Ishikawa (cell line): ENCODE measurements at regions not wholly inside any gene's neighbourhood (a gene's known extent, or its start where the extent isn't known, plus 50 kb on each side); places are given as distances from the start of the nearest gene placed in this dataset.

Source experiments
- CEBPB ChIP-seq: IDR thresholded peaks from 2 replicates; pipeline ENCODE4 v1.6.1; 2012
- CREB1 ChIP-seq: IDR thresholded peaks from 2 replicates; pipeline ENCODE4 v1.6.1; 2012; ENCODE audit warnings: low read depth
- EGR1 ChIP-seq: IDR thresholded peaks from 2 replicates; pipeline ENCODE4 v1.6.1; 2012
- EP300 ChIP-seq: IDR thresholded peaks from 2 replicates; pipeline ENCODE4 v1.6.1; 2012; ENCODE audit warnings: borderline replicate concordance
- FOXM1 ChIP-seq: IDR thresholded peaks from 2 replicates; pipeline ENCODE4 v1.6.1; 2012; ENCODE audit warnings: low read depth, borderline replicate concordance
- NFIC ChIP-seq: IDR thresholded peaks from 2 replicates; pipeline ENCODE4 v1.6.1; 2012
- RAD21 ChIP-seq: IDR thresholded peaks from 2 replicates; pipeline ENCODE4 v1.6.1; 2012; ENCODE audit warnings: low read depth
- TAF1 ChIP-seq: IDR thresholded peaks from 2 replicates; pipeline ENCODE4 v1.6.1; 2012; ENCODE audit warnings: low read depth, mild to moderate bottlenecking
- TCF12 ChIP-seq: IDR thresholded peaks from 2 replicates; pipeline ENCODE4 v1.6.1; 2012; ENCODE audit warnings: low read depth
- TEAD4 ChIP-seq: IDR thresholded peaks from 2 replicates; pipeline ENCODE4 v1.6.1; 2012
- YY1 ChIP-seq: IDR thresholded peaks from 2 replicates; pipeline ENCODE4 v1.6.1; 2012; ENCODE audit warnings: low read depth
- ZBTB7A ChIP-seq: IDR thresholded peaks from 2 replicates; pipeline ENCODE4 v1.6.1; 2012; ENCODE audit warnings: low read depth
- TF ChIP-seq, protein P1 (sequence below): IDR thresholded peaks from 2 replicates; pipeline ENCODE4 v1.6.1; 2012
- TF ChIP-seq, protein P2 (sequence below): IDR thresholded peaks from 2 replicates; pipeline ENCODE4 v1.6.1; 2012; ENCODE audit warnings: low read depth, mild to moderate bottlenecking
- TF ChIP-seq, protein P3 (sequence below): IDR thresholded peaks from 2 replicates; pipeline ENCODE4 v1.6.1; 2012

DNA sequence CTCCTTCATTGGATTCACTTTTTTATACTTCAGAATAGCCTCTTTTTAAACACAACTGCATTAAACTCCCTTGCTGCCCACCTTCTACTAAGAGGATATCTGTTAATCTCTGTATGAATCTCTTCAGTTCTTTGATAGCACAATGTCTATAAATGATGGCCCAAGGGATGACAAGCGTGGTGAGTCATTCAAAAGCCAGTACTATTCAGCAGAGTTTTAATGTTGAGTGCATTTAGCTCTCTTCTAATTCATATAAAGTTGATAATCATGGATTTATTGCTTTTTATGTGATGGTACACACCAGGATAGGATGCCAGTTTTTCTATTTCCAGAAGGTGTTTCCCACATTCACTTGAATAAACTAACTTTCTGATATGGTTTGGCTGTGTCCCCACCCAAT lies 57.4 kb upstream of the HECTD2 start:
- TF ChIP-seq FOXM1 = no peak
- TF ChIP-seq, protein P1, sequence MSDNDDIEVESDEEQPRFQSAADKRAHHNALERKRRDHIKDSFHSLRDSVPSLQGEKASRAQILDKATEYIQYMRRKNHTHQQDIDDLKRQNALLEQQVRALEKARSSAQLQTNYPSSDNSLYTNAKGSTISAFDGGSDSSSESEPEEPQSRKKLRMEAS = no peak
- no peak for TF ChIP-seq TEAD4
- no peak for TF ChIP-seq YY1
- no peak for TF ChIP-seq EP300
- TF ChIP-seq CREB1 = no peak
- no peak for TF ChIP-seq CEBPB
- no peak for TF ChIP-seq TCF12
- TF ChIP-seq ZBTB7A = no peak
- TF ChIP-seq, protein P2, sequence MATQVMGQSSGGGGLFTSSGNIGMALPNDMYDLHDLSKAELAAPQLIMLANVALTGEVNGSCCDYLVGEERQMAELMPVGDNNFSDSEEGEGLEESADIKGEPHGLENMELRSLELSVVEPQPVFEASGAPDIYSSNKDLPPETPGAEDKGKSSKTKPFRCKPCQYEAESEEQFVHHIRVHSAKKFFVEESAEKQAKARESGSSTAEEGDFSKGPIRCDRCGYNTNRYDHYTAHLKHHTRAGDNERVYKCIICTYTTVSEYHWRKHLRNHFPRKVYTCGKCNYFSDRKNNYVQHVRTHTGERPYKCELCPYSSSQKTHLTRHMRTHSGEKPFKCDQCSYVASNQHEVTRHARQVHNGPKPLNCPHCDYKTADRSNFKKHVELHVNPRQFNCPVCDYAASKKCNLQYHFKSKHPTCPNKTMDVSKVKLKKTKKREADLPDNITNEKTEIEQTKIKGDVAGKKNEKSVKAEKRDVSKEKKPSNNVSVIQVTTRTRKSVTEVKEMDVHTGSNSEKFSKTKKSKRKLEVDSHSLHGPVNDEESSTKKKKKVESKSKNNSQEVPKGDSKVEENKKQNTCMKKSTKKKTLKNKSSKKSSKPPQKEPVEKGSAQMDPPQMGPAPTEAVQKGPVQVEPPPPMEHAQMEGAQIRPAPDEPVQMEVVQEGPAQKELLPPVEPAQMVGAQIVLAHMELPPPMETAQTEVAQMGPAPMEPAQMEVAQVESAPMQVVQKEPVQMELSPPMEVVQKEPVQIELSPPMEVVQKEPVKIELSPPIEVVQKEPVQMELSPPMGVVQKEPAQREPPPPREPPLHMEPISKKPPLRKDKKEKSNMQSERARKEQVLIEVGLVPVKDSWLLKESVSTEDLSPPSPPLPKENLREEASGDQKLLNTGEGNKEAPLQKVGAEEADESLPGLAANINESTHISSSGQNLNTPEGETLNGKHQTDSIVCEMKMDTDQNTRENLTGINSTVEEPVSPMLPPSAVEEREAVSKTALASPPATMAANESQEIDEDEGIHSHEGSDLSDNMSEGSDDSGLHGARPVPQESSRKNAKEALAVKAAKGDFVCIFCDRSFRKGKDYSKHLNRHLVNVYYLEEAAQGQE = no peak
- no peak for TF ChIP-seq NFIC
- TF ChIP-seq, protein P3, sequence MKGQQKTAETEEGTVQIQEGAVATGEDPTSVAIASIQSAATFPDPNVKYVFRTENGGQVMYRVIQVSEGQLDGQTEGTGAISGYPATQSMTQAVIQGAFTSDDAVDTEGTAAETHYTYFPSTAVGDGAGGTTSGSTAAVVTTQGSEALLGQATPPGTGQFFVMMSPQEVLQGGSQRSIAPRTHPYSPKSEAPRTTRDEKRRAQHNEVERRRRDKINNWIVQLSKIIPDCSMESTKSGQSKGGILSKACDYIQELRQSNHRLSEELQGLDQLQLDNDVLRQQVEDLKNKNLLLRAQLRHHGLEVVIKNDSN = no peak
- no peak for TF ChIP-seq EGR1

DNA sequence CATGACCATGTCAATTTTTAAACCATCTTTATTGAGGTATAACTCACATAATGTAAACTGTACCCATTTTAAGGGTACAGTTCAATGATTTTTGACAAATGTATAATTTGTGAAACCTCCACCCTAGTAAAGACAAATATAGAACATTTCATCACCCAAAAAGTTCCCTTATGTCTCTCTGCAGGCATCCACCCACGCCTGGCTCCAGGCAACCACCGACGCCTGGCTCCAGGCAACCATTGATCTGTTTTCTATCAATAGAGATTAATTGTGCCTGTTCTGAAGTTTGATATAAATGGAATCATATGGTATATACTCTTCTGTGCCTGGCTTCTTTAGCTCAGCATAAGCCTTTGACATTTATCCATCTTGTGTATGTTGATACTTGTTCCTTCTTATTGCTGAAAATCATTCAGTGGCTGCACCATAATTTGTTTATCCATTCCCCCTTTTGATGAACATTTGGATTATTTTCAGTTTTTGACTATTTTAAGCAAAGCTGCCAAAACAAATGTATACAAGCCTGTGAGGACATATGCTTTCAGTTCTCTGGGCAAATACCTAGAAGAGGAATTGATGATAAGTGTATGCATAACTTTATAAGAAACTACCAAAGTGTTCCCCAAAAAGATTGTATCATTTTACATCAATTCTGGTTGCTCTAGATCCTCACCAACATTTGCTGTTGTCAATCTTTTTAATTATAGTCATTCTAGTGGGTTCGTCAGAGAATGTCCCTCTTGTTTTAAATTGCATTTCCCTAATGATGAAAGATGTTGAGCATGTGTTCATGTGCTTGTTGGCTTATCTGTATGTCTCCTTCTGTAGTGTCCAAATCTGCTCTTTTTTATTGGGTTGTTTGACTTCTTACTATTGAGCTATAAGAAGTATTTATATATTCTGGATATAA lies 55.7 kb upstream of the HECTD2 start:
- TF ChIP-seq YY1 (no peak), NFIC (no peak)
- TF ChIP-seq, protein P2 = no peak

DNA sequence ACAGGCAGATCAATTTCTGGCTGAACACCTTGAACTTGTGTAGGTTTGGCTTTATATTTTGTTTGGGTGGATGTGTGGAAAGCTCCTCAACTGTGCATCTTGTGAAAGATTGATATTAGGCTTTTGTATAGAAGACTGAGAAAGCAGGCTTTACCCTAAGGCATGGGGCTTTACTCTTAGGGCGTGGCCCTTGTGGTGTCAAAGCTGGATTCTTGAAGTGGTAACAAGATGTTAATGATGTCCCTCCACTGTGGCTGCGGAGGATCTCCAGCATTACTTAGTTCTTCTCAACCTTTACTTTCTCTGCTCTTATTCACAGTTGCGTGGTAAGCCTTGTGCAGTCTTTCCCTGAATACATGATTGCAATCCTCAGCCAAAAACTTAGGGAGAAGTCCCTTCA lies 54.1 kb upstream of the HECTD2 start:
- no peak for TF ChIP-seq YY1

DNA sequence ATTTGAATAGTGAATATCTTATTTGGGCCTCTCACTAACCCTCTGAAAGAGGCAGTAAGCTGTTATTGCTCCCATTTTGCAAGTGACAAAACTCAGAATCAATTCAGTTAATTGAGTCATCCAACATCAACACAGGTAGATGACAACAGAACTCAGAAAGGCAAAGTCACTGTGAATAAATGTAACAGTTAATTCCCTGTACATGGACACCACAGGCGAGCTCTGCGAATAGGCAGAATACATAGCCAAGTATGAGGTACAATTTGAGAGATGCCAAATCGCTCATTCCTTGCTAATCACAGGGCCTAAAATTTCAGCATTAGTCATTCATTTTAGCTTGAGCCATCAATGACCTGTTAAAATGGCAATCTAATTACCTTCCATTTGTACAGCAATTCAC lies 52.6 kb upstream of the HECTD2 start:
- no peak for TF ChIP-seq TEAD4
- no peak for TF ChIP-seq CREB1
- no peak for TF ChIP-seq EGR1
- TF ChIP-seq, protein P1 = no peak
- TF ChIP-seq RAD21 = no peak
- TF ChIP-seq, protein P2 = no peak
- TF ChIP-seq YY1 = no peak
- TF ChIP-seq EP300 = no peak
- no peak for TF ChIP-seq TCF12
- no peak for TF ChIP-seq ZBTB7A
- TF ChIP-seq, protein P3 = no peak
- no peak for TF ChIP-seq CEBPB
- TF ChIP-seq TAF1 = no peak
- no peak for TF ChIP-seq FOXM1
- TF ChIP-seq NFIC = no peak
